ENCODE measurements at regions not wholly inside any gene's neighbourhood (a gene's known extent, or its start where the extent isn't known, plus 50 kb on each side); places are given as distances from the start of the nearest gene placed in this dataset.

DNA sequence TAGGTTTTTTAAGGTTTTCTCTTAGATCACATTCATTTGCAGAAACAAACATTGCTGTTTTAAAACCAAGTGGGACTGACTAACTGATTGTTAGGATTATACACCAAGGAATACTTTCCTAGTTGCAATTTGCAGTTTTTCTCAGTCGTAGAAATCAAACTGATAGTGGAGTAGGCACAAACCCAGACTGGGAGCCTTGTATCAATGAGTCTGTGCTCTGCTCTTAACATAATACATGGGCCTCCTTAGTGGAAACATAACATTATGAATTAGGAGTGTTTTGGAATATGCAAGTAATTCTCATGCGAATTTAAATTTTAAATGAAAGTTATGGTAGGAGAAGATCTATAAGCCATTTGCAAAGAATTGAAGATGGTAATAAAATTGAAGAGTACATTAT, 223.5 kb downstream of the CLCN4 start:
- in situ Hi-C loops (cut with MboI; ENCODE audit: low sequenced_read_pairs in 4 of 4): no loop called here

DNA sequence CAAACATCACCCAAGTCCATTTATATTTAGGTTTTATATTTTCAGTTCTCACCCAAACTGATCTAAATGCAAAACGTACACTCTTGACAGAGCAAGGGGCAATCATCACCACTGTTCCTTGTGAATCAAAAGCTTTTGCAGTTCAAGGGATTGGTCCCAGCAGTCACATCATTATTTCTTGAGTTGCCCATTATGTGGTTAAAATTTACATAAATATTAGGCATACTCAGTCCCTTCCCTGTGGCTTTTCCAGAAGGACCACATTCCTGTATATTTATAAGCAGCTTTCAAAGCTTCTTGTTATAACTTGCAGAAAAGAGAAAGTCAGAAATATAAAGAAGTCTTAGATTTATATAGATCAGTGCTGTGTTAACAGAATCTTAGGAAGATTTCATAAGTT, 224.4 kb downstream of the CLCN4 start:
- Histone ChIP-seq H3K27me3 (no peaks in the 10 kb centered on the region), H3K27ac (no peak overlapping the region), H3K4me1 (no peaks in the 10 kb centered on the region), H3K4me3 (no peak overlapping the region), H3K36me3 (no peaks in the 10 kb centered on the region), H3K9me3 (no peaks in the 10 kb centered on the region)
- TF ChIP-seq POLR2A (IDR thresholded peaks at IDR 0.05): no peak
- TF ChIP-seq, protein P1, sequence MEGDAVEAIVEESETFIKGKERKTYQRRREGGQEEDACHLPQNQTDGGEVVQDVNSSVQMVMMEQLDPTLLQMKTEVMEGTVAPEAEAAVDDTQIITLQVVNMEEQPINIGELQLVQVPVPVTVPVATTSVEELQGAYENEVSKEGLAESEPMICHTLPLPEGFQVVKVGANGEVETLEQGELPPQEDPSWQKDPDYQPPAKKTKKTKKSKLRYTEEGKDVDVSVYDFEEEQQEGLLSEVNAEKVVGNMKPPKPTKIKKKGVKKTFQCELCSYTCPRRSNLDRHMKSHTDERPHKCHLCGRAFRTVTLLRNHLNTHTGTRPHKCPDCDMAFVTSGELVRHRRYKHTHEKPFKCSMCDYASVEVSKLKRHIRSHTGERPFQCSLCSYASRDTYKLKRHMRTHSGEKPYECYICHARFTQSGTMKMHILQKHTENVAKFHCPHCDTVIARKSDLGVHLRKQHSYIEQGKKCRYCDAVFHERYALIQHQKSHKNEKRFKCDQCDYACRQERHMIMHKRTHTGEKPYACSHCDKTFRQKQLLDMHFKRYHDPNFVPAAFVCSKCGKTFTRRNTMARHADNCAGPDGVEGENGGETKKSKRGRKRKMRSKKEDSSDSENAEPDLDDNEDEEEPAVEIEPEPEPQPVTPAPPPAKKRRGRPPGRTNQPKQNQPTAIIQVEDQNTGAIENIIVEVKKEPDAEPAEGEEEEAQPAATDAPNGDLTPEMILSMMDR (IDR thresholded peaks at IDR 0.05 in 4 of 5, conservative IDR thresholded peaks at IDR 0.05 in 1 of 5): no peak
- in situ Hi-C loops (cut with MboI; ENCODE audit: low sequenced_read_pairs in 4 of 4) (no loop called here), intact Hi-C loops (cut with DNase I; ENCODE audit: low total_unique reads) (no loop called here)
- DNase-seq: no peak
- ATAC-seq: no peak

More for the DNA sequence above, 223.5 kb downstream of the CLCN4 start:
- H3K9me3 ChIP-seq: no peaks in the 10 kb centered on the region
- DNase-seq (no peak), ATAC-seq (no peak)
- H3K36me3 ChIP-seq: no peaks in the 10 kb centered on the region
- H3K27ac ChIP-seq: no peak overlapping the region
- H3K4me3 ChIP-seq: no peak overlapping the region
- no peaks in the 10 kb centered on the region for H3K27me3 ChIP-seq
- no peaks in the 10 kb centered on the region for H3K4me1 ChIP-seq
- TF ChIP-seq POLR2A (IDR thresholded peaks at IDR 0.05): no peak
- intact Hi-C loops (cut with DNase I; ENCODE audit: low total_unique reads): no loop called here

DNA sequence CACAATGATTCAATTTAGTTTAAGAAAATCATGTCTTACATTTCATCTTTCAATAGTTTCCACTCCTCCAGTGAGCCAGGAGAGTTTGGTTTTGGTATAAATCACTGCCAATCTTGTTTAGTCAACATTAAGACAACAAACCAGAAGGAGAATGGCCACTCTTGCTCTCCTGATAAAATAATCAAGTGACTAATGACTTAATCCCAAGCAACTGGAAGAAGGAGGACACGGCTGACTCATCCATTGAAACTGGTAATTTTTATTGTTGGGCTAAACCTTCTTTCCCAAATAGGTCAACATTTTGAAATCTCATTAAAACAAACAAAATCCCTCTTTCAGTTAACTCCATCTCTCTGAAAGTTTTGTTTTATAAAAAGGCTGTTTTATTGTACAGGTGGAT, 230.2 kb downstream of the CLCN4 start:
- no peaks in the 10 kb centered on the region for H3K9me3 ChIP-seq
- no peaks in the 10 kb centered on the region for H3K27me3 ChIP-seq
- in situ Hi-C loops (cut with MboI; ENCODE audit: low sequenced_read_pairs in 4 of 4): no loop called here
- no peak overlapping the region for H3K27ac ChIP-seq
- TF ChIP-seq, protein P1 (IDR thresholded peaks at IDR 0.05 in 4 of 5, conservative IDR thresholded peaks at IDR 0.05 in 1 of 5): no peak
- no peak for TF ChIP-seq POLR2A (IDR thresholded peaks at IDR 0.05)
- no peak for DNase-seq
- ATAC-seq: no peak
- no peaks in the 10 kb centered on the region for H3K4me1 ChIP-seq
- intact Hi-C loops (cut with DNase I; ENCODE audit: low total_unique reads): no loop called here
- H3K36me3 ChIP-seq: no peaks in the 10 kb centered on the region
- H3K4me3 ChIP-seq: no peak overlapping the region

DNA sequence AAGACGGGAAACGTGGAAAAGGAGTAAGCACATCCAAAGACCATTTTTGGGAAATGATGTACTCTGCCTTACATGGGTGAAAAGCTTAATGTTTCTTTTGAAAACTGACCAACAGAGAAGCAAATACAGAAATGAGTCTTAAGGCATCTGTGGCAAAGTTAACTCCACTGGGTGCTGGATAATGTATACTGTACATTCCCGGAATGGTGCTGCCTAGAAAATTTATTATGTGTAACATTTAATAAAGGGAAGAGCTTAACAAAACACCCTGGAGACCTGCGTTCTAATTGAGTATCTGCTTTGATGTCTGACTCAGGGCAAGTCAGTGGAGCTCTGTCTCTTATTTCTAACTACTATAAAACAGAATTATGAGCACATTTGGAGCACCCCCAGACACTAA, 230.2 kb downstream of the MID1 start:
- Histone ChIP-seq H3K4me3 (no peak overlapping the region), H3K4me1 (no peaks in the 10 kb centered on the region), H3K27ac (no peak overlapping the region), H3K9me3 (no peaks in the 10 kb centered on the region), H3K36me3 (no peaks in the 10 kb centered on the region), H3K27me3 (no peaks in the 10 kb centered on the region)
- DNase-seq: no peak
- TF ChIP-seq, protein P1 (IDR thresholded peaks at IDR 0.05 in 4 of 5, conservative IDR thresholded peaks at IDR 0.05 in 1 of 5): no peak
- TF ChIP-seq POLR2A (IDR thresholded peaks at IDR 0.05): no peak
- intact Hi-C loops (cut with DNase I; ENCODE audit: low total_unique reads) (no loop called here), in situ Hi-C loops (cut with MboI; ENCODE audit: low sequenced_read_pairs in 4 of 4) (no loop called here)
- no peak for ATAC-seq

DNA sequence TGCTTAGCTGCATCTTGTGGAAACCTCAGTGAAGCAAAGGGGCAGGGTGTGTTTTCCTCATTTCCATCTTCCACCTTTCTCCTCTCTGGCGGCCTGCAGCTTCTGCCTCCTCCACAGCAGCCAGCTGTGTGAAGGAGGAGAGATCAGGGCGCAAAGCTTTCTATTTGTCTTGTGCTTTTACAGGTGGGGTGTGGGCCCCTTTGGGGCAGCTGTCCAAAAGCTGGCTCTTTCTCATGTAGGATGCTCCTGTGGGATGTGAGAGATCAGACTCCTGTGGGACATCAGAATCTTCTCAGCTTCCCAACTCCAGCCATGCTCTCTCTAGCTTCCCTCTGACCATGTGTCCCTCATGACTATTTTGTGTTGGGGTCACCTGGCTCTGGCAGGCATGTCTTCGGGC, 227.1 kb downstream of the MID1 start:
- in situ Hi-C loops (cut with MboI; ENCODE audit: low sequenced_read_pairs in 4 of 4) (no loop called here), intact Hi-C loops (cut with DNase I; ENCODE audit: low total_unique reads) (no loop called here)
- TF ChIP-seq POLR2A (IDR thresholded peaks at IDR 0.05): no peak
- TF ChIP-seq, protein P1 (IDR thresholded peaks at IDR 0.05 in 4 of 5, conservative IDR thresholded peaks at IDR 0.05 in 1 of 5): no peak
- Histone ChIP-seq H3K4me1 (no peaks in the 10 kb centered on the region), H3K4me3 (no peak overlapping the region), H3K27me3 (no peaks in the 10 kb centered on the region), H3K9me3 (no peaks in the 10 kb centered on the region), H3K36me3 (no peaks in the 10 kb centered on the region), H3K27ac (no peak overlapping the region)
- ATAC-seq: no peak
- no peak for DNase-seq

All from gastrocnemius medialis (tissue), 4 donors.